Calu3 (cell line): ENCODE measurements at regions not wholly inside any gene's neighbourhood (a gene's known extent, or its start where the extent isn't known, plus 50 kb on each side); places are given as distances from the start of the nearest gene placed in this dataset.

Experiments
- BruUV-seq: library from RNA; stranded (reverse); fragments of 400-500 nt; replicated peaks from 2 replicates; lab custom pipeline; 2021; lab: Mats Ljungman, UMichigan
- CTCF ChIA-PET: fragments of 300-600 bp; sonication (Branson Sonifier 250); formaldehyde crosslinking; loops from one replicate; lab custom pipeline; 2022; ENCODE audit warnings: antibody characterized with exemption; lab: Charles Lee
- DNase-seq: peaks from one replicate; pipeline ENCODE4 v3.0.0; 2022
- H3K27ac Mint-ChIP-seq: one replicate; pipeline ENCODE4 v1.8.0; 2022; ENCODE audit warnings: mixed read lengths; ENCODE audit not compliant: unreplicated experiment
- H3K27me3 Mint-ChIP-seq: one replicate; pipeline ENCODE4 v1.8.0; 2022; ENCODE audit warnings: mixed read lengths; ENCODE audit not compliant: unreplicated experiment
- H3K36me3 Mint-ChIP-seq: one replicate; pipeline ENCODE4 v1.8.0; 2022; ENCODE audit warnings: mild to moderate bottlenecking, moderate library complexity, mixed read lengths; ENCODE audit not compliant: insufficient read depth, unreplicated experiment
- H3K4me1 Mint-ChIP-seq: one replicate; pipeline ENCODE4 v1.8.0; 2022; ENCODE audit warnings: mild to moderate bottlenecking, low read depth, mixed read lengths; ENCODE audit not compliant: unreplicated experiment
- H3K4me3 Mint-ChIP-seq: one replicate; pipeline ENCODE4 v1.8.0; 2022; ENCODE audit warnings: mild to moderate bottlenecking, low read depth, moderate library complexity, mixed read lengths; ENCODE audit not compliant: unreplicated experiment
- H3K9me3 Mint-ChIP-seq: one replicate; pipeline ENCODE4 v1.8.0; 2022; ENCODE audit warnings: low read depth, mixed read lengths; ENCODE audit not compliant: unreplicated experiment
- intact Hi-C: fragments of 100-400 bp; cut with micrococcal nuclease; formaldehyde crosslinking; loops from one replicate; pipeline ENCODE4 v1.10.0; 2022; ENCODE audit not compliant: unreplicated experiment
- TF ChIP-seq, protein P1 (sequence below): fragments of 200-600 bp; IDR thresholded peaks from one replicate; pipeline ENCODE4 v1.8.0; 2022; ENCODE audit warnings: antibody characterized with exemption; ENCODE audit not compliant: unreplicated experiment

DNA sequence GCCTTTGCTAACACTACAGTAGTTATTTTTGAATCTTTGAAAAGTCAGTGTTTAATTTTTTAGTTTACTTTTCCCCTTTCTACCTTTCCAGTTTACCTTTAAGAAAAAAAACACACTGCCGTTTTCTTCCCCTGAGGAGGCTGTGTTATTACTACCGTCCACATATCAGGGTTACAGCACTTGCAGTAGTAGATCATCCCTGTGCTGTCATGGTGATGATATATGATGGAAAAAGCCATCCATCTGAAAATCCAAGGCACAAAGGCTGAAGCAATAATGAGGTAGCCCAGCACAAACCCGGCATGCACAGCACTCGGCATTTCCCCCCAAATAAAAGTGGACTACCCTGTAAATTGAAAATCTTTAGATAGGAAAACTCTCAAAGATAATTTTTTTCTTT, 258.7 kb downstream of the CXXC4 start:
- TF ChIP-seq, protein P1, sequence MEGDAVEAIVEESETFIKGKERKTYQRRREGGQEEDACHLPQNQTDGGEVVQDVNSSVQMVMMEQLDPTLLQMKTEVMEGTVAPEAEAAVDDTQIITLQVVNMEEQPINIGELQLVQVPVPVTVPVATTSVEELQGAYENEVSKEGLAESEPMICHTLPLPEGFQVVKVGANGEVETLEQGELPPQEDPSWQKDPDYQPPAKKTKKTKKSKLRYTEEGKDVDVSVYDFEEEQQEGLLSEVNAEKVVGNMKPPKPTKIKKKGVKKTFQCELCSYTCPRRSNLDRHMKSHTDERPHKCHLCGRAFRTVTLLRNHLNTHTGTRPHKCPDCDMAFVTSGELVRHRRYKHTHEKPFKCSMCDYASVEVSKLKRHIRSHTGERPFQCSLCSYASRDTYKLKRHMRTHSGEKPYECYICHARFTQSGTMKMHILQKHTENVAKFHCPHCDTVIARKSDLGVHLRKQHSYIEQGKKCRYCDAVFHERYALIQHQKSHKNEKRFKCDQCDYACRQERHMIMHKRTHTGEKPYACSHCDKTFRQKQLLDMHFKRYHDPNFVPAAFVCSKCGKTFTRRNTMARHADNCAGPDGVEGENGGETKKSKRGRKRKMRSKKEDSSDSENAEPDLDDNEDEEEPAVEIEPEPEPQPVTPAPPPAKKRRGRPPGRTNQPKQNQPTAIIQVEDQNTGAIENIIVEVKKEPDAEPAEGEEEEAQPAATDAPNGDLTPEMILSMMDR = no peak
- no peak for DNase-seq
- CTCF ChIA-PET = interaction anchor here (0.7 kb wide), 2 partner anchors 150 to 357 kb away, joined by 3 to 5 read pairs; no protein-coding TSS in a partner anchor
- no peak overlapping the region for H3K27ac Mint-ChIP-seq
- H3K36me3 Mint-ChIP-seq = no peaks in the 10 kb centered on the region
- intact Hi-C loops = no loop called here
- peaks cover 2% of the 10 kb centered on the region for H3K9me3 Mint-ChIP-seq
- H3K27me3 Mint-ChIP-seq = no peaks in the 10 kb centered on the region
- H3K4me3 Mint-ChIP-seq = no peak overlapping the region
- no peaks in the 10 kb centered on the region for H3K4me1 Mint-ChIP-seq
- BruUV-seq = no TSS peak

DNA sequence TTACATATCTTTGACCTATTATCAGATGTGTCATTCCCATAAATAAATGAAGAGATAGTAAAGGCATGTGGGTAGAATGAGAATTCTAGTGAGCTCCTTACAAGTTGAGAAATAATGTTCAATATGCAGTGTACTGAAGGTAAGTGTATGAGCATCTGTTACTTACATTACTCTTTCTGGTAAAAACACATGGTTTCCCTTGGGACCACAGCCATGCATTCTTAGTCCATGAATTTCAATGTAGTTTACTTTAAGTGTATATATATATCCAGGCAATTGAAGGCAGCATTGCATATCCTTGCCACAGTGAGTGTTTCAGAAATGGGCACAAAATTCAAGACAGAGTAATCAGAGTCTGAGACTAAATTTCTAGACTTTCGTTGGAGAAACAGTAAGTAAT, 277.2 kb downstream of the CXXC4 start:
- DNase-seq = no peak
- Mint-ChIP-seq H3K36me3 (no peaks in the 10 kb centered on the region), H3K27me3 (no peaks in the 10 kb centered on the region), H3K9me3 (no peaks in the 10 kb centered on the region), H3K4me3 (no peak overlapping the region), H3K27ac (no peak overlapping the region), H3K4me1 (no peaks in the 10 kb centered on the region)
- intact Hi-C loops = no loop called here
- TF ChIP-seq, protein P1 = no peak
- CTCF ChIA-PET = no interaction called here
- BruUV-seq = no TSS peak

DNA sequence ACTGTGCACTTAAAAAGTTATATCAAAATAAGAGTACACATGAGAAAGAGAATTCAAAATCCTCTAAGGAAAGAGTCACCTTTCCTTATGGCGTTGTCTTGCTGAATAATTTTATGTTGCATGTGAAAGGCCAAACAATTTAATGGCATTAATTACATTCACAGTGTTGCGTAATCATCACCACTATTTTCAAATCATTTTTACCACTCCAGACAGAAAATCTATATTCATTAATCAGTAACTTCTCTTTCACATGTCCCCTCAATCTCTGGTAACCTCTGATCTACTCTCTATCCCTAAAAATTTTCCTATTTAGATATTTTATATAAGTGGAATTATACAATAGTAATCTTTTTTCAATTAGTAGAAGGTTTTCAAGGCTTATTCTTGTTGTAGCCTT, 283.0 kb downstream of the CXXC4 start:
- Mint-ChIP-seq H3K4me1 (no peaks in the 10 kb centered on the region), H3K9me3 (no peaks in the 10 kb centered on the region), H3K36me3 (no peaks in the 10 kb centered on the region), H3K27ac (no peak overlapping the region), H3K27me3 (no peaks in the 10 kb centered on the region), H3K4me3 (no peak overlapping the region)
- intact Hi-C loops = no loop called here
- no peak for DNase-seq
- BruUV-seq = no TSS peak
- TF ChIP-seq, protein P1 = no peak
- CTCF ChIA-PET = no interaction called here

DNA sequence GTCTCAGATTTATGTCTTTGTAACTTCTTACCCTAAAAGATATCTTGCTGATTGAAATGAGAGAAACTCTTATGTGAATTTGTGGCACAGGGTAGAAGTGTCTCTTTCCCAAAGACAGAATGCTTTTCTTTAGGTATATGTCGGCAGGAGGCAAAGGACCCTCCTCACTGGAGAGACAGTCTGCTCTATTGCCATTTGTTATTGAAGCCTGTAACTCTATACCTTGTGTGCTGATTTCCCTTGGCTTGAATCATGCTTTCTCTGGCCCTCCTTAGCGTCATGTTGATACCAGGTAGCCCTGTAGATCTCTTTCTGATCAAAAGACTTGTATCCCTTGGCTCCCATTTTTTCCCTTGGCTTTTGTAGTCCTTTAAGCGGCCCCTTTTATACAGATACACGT, 284.3 kb downstream of the CXXC4 start:
- Mint-ChIP-seq H3K27me3 (no peaks in the 10 kb centered on the region), H3K4me1 (no peaks in the 10 kb centered on the region), H3K4me3 (no peak overlapping the region), H3K9me3 (no peaks in the 10 kb centered on the region), H3K36me3 (no peaks in the 10 kb centered on the region), H3K27ac (no peak overlapping the region)
- CTCF ChIA-PET = no interaction called here
- TF ChIP-seq, protein P1 = no peak
- DNase-seq = no peak
- BruUV-seq = no TSS peak
- intact Hi-C loops = no loop called here
